IPS-18c (cell line): ENCODE measurements at regions not wholly inside any gene's neighbourhood (a gene's known extent, or its start where the extent isn't known, plus 50 kb on each side); places are given as distances from the start of the nearest gene placed in this dataset.

Source experiments
- H3K4me3 ChIP-seq: 2 replicates; pipeline ENCODE4 v1.7.0; 2013; ENCODE audit warnings: low read depth, mild to moderate bottlenecking, low read length, moderate library complexity; ENCODE audit not compliant: insufficient read depth
- H3K9me3 ChIP-seq: one replicate; pipeline ENCODE4 v1.6.1; 2013; ENCODE audit warnings: mild to moderate bottlenecking, low read length, moderate library complexity; ENCODE audit not compliant: control insufficient read depth, insufficient read depth

GRCh38 chr7:25381818-25382589 is 153.7 kb upstream of the NPVF start:
- H3K9me3 ChIP-seq, result no peaks in the 10 kb centered on the region

GRCh38 chr7:25382869-25383268 is 154.6 kb upstream of the NPVF start:
- Histone ChIP-seq H3K4me3 (no peak overlapping the region), H3K9me3 (no peaks in the 10 kb centered on the region)

More at GRCh38 chr7:25381818-25382589, 153.7 kb upstream of the NPVF start:
- no peak overlapping the region for H3K4me3 ChIP-seq

DNA sequence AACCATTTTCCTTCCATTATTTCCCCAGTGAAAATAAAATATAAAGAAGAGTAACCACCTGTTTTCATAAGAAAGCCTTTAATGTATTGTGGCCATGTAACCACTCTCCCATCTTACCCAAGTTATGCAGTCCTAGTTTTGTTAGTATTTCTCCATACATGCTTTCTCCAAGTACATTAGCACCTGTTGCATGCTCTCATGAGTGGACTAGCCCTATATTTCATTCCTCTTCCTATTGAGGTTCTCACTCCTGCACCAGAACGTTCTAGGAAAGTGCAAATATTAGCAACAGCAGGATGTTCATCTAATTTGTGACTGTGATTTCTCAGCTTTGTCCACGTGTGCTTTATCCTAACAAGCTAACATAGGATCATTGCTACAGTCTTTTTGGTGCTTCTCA is 155.1 kb upstream of the NPVF start:
- Histone ChIP-seq H3K4me3 (no peak overlapping the region), H3K9me3 (no peaks in the 10 kb centered on the region)

GRCh38 chr7:25384788-25385505 is 156.7 kb upstream of the NPVF start:
- Histone ChIP-seq H3K9me3 (no peaks in the 10 kb centered on the region), H3K4me3 (no peak overlapping the region)

- no peaks in the 10 kb centered on the region for H3K9me3 ChIP-seq
- no peak overlapping the region for H3K4me3 ChIP-seq
Observed at GRCh38 chr7:25385506-25386136, 157.3 kb upstream of the NPVF start.

DNA sequence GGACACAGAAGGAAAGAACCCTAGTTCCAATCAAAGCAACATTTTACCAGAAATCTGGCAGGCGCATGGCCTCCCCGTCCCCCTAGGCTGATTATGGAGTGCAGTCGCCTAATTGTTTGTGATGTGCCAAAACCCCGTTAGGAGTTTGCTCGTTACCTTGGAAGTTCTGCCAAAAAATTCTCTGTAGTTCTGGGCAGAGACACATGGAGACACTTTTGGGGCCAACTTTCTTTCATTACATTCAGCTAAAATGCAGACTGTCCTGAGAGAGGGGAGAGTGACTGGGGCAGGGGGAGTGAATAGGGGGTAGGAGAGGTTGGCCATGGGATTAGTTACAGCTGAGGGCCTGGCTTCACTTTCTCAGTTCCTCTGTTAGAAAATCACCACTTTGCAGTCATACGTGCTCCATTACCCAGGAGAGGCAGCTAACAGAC is 158.0 kb upstream of the NPVF start:
- H3K4me3 ChIP-seq, result no peak overlapping the region
- H3K9me3 ChIP-seq, result no peaks in the 10 kb centered on the region

DNA sequence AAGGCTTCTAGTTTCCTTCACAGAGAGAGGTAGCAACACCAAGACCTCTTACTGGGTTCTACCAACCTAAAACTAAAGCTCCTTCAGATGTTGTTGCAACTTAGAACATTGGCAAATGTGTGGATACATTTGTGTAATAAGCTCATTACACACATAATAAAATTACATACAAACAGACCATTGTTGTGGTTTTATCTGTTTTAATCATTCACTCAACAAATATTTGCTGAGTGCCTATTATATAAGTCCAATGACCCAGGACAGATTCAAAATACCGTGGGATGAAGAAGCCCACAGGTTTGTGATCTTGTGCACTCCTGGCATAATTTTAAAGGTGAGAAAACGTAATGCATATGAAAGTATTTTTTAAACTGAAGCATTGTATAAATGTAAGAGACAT is 160.4 kb upstream of the NPVF start:
- Histone ChIP-seq H3K9me3 (no peaks in the 10 kb centered on the region), H3K4me3 (no peak overlapping the region)

DNA sequence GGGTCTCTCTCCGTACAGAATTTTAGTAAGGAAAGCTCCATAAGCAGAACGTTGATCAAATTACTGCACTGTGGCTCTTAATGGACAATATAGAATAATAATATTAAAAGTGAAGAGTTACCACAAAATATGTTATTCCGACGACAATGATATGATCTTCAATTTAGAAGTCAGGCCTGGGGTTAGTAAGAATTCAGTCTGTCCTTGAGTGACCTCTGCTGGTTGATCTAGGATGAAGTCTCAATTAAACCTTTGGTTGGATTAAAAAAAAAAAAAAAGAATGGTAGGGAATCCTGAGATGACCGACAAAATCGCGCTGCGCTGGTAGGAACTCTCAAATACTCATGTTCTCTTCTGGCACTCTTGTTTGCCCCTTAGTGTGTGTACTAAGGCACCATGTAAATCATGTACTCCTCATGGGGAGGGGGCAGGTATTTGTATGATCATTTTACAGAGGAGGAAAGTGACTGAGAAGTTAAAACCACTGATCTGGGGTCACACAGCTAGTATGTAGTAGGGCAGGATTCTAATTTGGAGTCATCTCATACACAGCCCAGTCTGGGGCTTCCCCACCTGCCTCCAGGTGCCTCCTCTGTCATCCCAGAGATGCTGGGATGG is 161.3 kb upstream of the NPVF start:
- H3K9me3 ChIP-seq, result no peaks in the 10 kb centered on the region
- no peak overlapping the region for H3K4me3 ChIP-seq

DNA sequence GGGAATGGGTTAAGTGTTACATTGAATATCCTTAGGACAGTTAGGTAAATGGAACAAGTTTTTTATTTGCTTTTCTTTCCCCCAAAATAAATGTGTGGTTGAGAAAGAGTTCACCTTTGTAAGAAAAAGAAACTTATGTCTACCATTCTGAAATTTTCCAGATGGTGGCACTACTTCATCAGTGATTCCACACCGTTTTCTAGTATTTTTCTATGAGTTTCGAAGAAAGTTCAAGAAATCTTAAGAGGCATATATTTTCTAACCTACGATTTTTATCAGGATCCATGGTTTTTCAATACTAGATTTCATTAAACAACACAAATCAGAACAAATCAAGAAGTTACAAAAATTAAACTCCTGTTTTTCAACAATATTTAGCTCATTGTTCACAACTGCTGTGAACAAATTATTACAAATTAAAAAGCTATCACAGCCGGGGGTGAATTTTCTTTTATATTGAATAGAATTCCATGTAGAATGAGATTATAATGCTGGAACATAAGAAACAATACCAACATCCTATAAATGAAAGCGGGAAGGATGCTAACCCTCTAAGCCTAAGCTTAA is 163.1 kb upstream of the NPVF start:
- H3K9me3 ChIP-seq, result no peaks in the 10 kb centered on the region
- H3K4me3 ChIP-seq, result no peak overlapping the region

DNA sequence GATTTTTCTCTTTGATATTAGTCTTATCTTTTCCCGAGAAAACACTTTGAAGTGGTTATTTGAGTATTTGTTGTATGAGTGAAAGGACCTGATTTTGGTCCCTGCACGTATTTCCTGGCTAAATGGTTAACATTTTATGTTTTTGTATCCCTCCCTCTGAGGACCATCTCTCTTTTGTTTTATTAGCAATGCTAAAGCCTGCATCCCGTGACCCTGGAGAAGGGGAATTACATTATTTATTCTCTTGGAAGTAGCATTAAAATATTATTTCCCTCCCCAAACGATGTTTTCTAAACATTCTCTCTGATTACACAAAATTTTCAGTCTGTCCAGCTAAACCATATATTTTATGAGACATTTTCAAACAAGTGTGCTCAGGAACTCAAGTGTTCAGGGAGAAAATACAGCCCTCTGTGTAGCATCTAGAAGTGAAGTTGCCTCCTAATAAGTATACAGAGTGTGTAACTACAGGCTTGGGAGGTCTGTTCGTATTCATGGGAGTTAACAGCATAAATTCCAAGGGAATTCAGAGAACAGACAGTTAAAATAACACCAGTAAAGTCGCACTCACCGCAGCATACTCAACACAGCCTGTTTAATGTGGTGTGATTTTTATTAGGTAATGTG is 163.8 kb upstream of the NPVF start:
- Histone ChIP-seq H3K4me3 (no peak overlapping the region), H3K9me3 (no peaks in the 10 kb centered on the region)

- Histone ChIP-seq H3K9me3 (no peaks in the 10 kb centered on the region), H3K4me3 (no peak overlapping the region)
Observed at GRCh38 chr7:25392588-25393338, 164.5 kb upstream of the NPVF start.

DNA sequence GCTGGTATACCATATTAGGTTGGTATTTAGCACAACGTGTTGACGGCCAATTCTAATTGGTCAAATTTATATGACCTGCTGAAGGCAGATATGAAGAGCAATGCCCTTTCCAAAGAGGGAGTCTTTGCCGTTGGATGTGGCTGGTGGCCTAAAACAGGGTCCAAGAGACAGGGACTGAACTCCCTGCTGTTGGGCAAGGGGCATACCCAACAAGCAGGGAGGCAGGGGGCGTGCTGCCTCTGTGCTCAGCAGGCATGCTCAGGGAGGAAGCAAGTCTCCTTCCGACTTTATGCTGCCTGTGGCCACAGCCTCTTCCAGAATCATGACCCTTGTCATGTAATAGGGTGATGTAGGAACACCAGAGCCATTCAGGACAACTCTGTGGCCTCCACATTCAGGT is 167.7 kb upstream of the NPVF start:
- Histone ChIP-seq H3K9me3 (no peaks in the 10 kb centered on the region), H3K4me3 (no peak overlapping the region)

- H3K9me3 ChIP-seq, result no peaks in the 10 kb centered on the region
- H3K4me3 ChIP-seq, result no peak overlapping the region
Observed at GRCh38 chr7:25396668-25397067, 168.4 kb upstream of the NPVF start.

DNA sequence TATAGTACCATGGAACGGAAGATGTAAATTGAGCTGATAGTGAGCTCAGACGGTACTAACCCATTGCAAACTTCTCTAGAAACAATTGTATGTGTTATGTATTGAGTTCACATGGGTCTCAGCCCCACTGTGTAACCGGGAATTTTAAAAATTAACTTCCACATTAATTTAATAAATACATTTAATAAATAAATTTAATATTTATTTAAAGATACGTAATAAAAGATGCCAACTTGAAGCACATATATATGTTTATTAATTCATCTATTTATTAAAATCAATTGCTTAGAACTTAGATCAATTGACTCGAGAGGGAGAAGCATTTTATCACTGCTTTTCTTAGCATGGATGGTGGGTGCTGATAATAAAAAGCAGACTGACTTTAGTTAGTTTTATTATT is 170.1 kb upstream of the NPVF start:
- no peak overlapping the region for H3K4me3 ChIP-seq
- H3K9me3 ChIP-seq, result no peaks in the 10 kb centered on the region

GRCh38 chr7:25399000-25399750 is 170.9 kb upstream of the NPVF start:
- no peaks in the 10 kb centered on the region for H3K9me3 ChIP-seq
- no peak overlapping the region for H3K4me3 ChIP-seq

- Histone ChIP-seq H3K4me3 (no peak overlapping the region), H3K9me3 (no peaks in the 10 kb centered on the region)
Observed at GRCh38 chr7:25402532-25402931, 174.2 kb upstream of the NPVF start.
